RWPE2 (cell line): ENCODE measurements at regions not wholly inside any gene's neighbourhood (a gene's known extent, or its start where the extent isn't known, plus 50 kb on each side); places are given as distances from the start of the nearest gene placed in this dataset.

Experiments used
- ATAC-seq: fragments of 200-7000 bp; cut with Tn5 transposase; 3 replicates; pipeline ENCODE4 v1.9.1; 2021; ENCODE audit warnings: low read depth
- DNase-seq: peaks from one replicate; pipeline ENCODE4 v3.0.0-alpha.2; 2020; ENCODE audit warnings: low spot score
- H3K27ac ChIP-seq: fragments of 450-650 bp; 2 replicates; pipeline ENCODE4 v1.5.1; 2017; ENCODE audit warnings: mild to moderate bottlenecking; ENCODE audit not compliant: poor library complexity, severe bottlenecking
- H3K27me3 ChIP-seq: fragments of 250-450 bp; sonication (Bioruptor Pico); 2 replicates; pipeline ENCODE4 v1.5.1; 2021; ENCODE audit warnings: mild to moderate bottlenecking, moderate library complexity; ENCODE audit not compliant: insufficient read depth, poor library complexity, severe bottlenecking
- H3K36me3 ChIP-seq: fragments of 250-450 bp; sonication (Bioruptor Pico); 2 replicates; pipeline ENCODE4 v1.5.1; 2020; ENCODE audit warnings: low read depth, mild to moderate bottlenecking, moderate library complexity
- H3K4me1 ChIP-seq: fragments of 250-450 bp; sonication (Bioruptor Pico); 2 replicates; pipeline ENCODE4 v1.5.1; 2021; ENCODE audit warnings: mild to moderate bottlenecking, moderate library complexity; ENCODE audit not compliant: insufficient read depth, poor library complexity, severe bottlenecking
- H3K4me3 ChIP-seq: fragments of 250-450 bp; sonication (Bioruptor Pico); 2 replicates; pipeline ENCODE4 v1.5.1; 2021; ENCODE audit warnings: mild to moderate bottlenecking, moderate library complexity; ENCODE audit not compliant: severe bottlenecking
- H3K9me3 ChIP-seq: fragments of 250-450 bp; sonication (Bioruptor Pico); 2 replicates; pipeline ENCODE4 v1.5.1; 2021; ENCODE audit warnings: mild to moderate bottlenecking, moderate library complexity; ENCODE audit not compliant: severe bottlenecking
- CTCF ChIP-seq: fragments of 450-650 bp; IDR thresholded peaks from one replicate; pipeline ENCODE4 v1.5.1; 2017; ENCODE audit warnings: mild to moderate bottlenecking, moderate library complexity; ENCODE audit not compliant: poor library complexity, severe bottlenecking

- no peak for DNase-seq
Observed at GRCh38 chr3:68256635-68257223, 602.3 kb upstream of the SUCLG2 start.

GRCh38 chr3:68249265-68249664, 594.9 kb upstream of the SUCLG2 start:
- no peak for TF ChIP-seq CTCF
- H3K9me3 ChIP-seq: no peaks in the 10 kb centered on the region
- no peak for DNase-seq
- no peak for ATAC-seq
- H3K4me3 ChIP-seq: no peak overlapping the region
- H3K27me3 ChIP-seq: no peaks in the 10 kb centered on the region
- no peak overlapping the region for H3K27ac ChIP-seq
- H3K4me1 ChIP-seq: no peaks in the 10 kb centered on the region
- no peaks in the 10 kb centered on the region for H3K36me3 ChIP-seq

More at GRCh38 chr3:68256635-68257223, 602.3 kb upstream of the SUCLG2 start:
- H3K27me3 ChIP-seq: no peaks in the 10 kb centered on the region
- TF ChIP-seq CTCF: peak; percentile 43
- H3K4me3 ChIP-seq: no peak overlapping the region
- H3K27ac ChIP-seq: no peak overlapping the region
- H3K9me3 ChIP-seq: no peaks in the 10 kb centered on the region
- H3K4me1 ChIP-seq: no peaks in the 10 kb centered on the region
- H3K36me3 ChIP-seq: no peaks in the 10 kb centered on the region
- no peak for ATAC-seq

GRCh38 chr3:68242606-68243005, 588.2 kb upstream of the SUCLG2 start:
- no peak for DNase-seq
- Histone ChIP-seq H3K27me3 (no peaks in the 10 kb centered on the region), H3K9me3 (no peaks in the 10 kb centered on the region), H3K4me1 (no peaks in the 10 kb centered on the region), H3K4me3 (no peak overlapping the region), H3K27ac (no peak overlapping the region), H3K36me3 (no peaks in the 10 kb centered on the region)
- no peak for TF ChIP-seq CTCF
- ATAC-seq: no peak

- H3K4me3 ChIP-seq: no peak overlapping the region
Observed at GRCh38 chr3:68239542-68239941, 585.1 kb upstream of the SUCLG2 start.

More at GRCh38 chr3:68239542-68239941, 585.1 kb upstream of the SUCLG2 start:
- Histone ChIP-seq H3K27me3 (no peaks in the 10 kb centered on the region), H3K27ac (no peak overlapping the region), H3K4me1 (no peaks in the 10 kb centered on the region), H3K36me3 (no peaks in the 10 kb centered on the region), H3K9me3 (no peaks in the 10 kb centered on the region)
- no peak for ATAC-seq
- no peak for DNase-seq
- no peak for TF ChIP-seq CTCF
